ENCODE measurements at regions not wholly inside any gene's neighbourhood (a gene's known extent, or its start where the extent isn't known, plus 50 kb on each side); places are given as distances from the start of the nearest gene placed in this dataset.
"Not testable (repeated sequence)": the region's sequence is repeated elsewhere in the genome, so short reads cannot be mapped to it uniquely, and the experiment has no call there.

GRCh38 chr6:144659202-144660182, 374.4 kb downstream of the UTRN start:
- Histone ChIP-seq H3K4me3 (ENCODE audit: low read depth in 1 of 2, low read length in 2 of 2) (peak overlapping the region in 1 of 2 donors; percentile 27), H3K9me3 (ENCODE audit: control insufficient read depth in 1 of 2, low read length in 2 of 2) (no peaks in the 10 kb centered on the region), H3K27me3 (ENCODE audit: low read depth, low read length) (no peaks in the 10 kb centered on the region), H3K4me1 (ENCODE audit: control insufficient read depth in 1 of 2, insufficient read depth in 2 of 2, low read length in 2 of 2) (peaks cover 1 to 7% of the 10 kb centered on the region in 2 donors), H3K27ac (ENCODE audit: low read length) (no peak overlapping the region), H3K36me3 (ENCODE audit: control insufficient read depth in 1 of 2, insufficient read depth in 2 of 2, low read length in 2 of 2) (no peaks in the 10 kb centered on the region)

- no peak overlapping the region for H3K27ac ChIP-seq (ENCODE audit: low read length)
- H3K27me3 ChIP-seq (ENCODE audit: low read depth, low read length), result no peaks in the 10 kb centered on the region
- H3K4me3 ChIP-seq (ENCODE audit: low read depth in 1 of 2, low read length in 2 of 2), result peak overlapping the region in 1 of 2 donors; percentile 19
- H3K36me3 ChIP-seq (ENCODE audit: control insufficient read depth in 1 of 2, insufficient read depth in 2 of 2, low read length in 2 of 2), result no peaks in the 10 kb centered on the region
- H3K4me1 ChIP-seq (ENCODE audit: control insufficient read depth in 1 of 2, insufficient read depth in 2 of 2, low read length in 2 of 2), result peaks cover 0 to 7% of the 10 kb centered on the region in 2 donors
- H3K9me3 ChIP-seq (ENCODE audit: control insufficient read depth in 1 of 2, low read length in 2 of 2), result no peaks in the 10 kb centered on the region
Measured at GRCh38 chr6:144660561-144661115, 375.5 kb downstream of the UTRN start.

- H3K27ac ChIP-seq (ENCODE audit: low read length), result no peak overlapping the region
- H3K4me3 ChIP-seq (ENCODE audit: low read depth in 1 of 2, low read length in 2 of 2), result peak overlapping the region in 1 of 2 donors; percentile 19
Measured at GRCh38 chr6:144661116-144661806, 376.1 kb downstream of the UTRN start.

GRCh38 chr6:144662812-144663365, 377.8 kb downstream of the UTRN start:
- no peaks in the 10 kb centered on the region for H3K36me3 ChIP-seq (ENCODE audit: control insufficient read depth in 1 of 2, insufficient read depth in 2 of 2, low read length in 2 of 2)
- no peaks in the 10 kb centered on the region for H3K9me3 ChIP-seq (ENCODE audit: control insufficient read depth in 1 of 2, low read length in 2 of 2)
- H3K27ac ChIP-seq (ENCODE audit: low read length), result no peak overlapping the region
- H3K4me1 ChIP-seq (ENCODE audit: control insufficient read depth in 1 of 2, insufficient read depth in 2 of 2, low read length in 2 of 2), result peaks cover 0 to 14% of the 10 kb centered on the region in 2 donors
- no peak overlapping the region for H3K4me3 ChIP-seq (ENCODE audit: low read depth in 1 of 2, low read length in 2 of 2)
- H3K27me3 ChIP-seq (ENCODE audit: low read depth, low read length), result no peaks in the 10 kb centered on the region

More at GRCh38 chr6:144661116-144661806, 376.1 kb downstream of the UTRN start:
- Histone ChIP-seq H3K36me3 (ENCODE audit: control insufficient read depth in 1 of 2, insufficient read depth in 2 of 2, low read length in 2 of 2) (no peaks in the 10 kb centered on the region), H3K4me1 (ENCODE audit: control insufficient read depth in 1 of 2, insufficient read depth in 2 of 2, low read length in 2 of 2) (peaks cover 0 to 13% of the 10 kb centered on the region in 2 donors), H3K9me3 (ENCODE audit: control insufficient read depth in 1 of 2, low read length in 2 of 2) (no peaks in the 10 kb centered on the region), H3K27me3 (ENCODE audit: low read depth, low read length) (no peaks in the 10 kb centered on the region)

GRCh38 chr6:144664281-144664680, 379.1 kb downstream of the UTRN start:
- H3K9me3 ChIP-seq (ENCODE audit: control insufficient read depth in 1 of 2, low read length in 2 of 2), result no peaks in the 10 kb centered on the region
- H3K36me3 ChIP-seq (ENCODE audit: control insufficient read depth in 1 of 2, insufficient read depth in 2 of 2, low read length in 2 of 2), result no peaks in the 10 kb centered on the region
- H3K4me3 ChIP-seq (ENCODE audit: low read depth in 1 of 2, low read length in 2 of 2), result no peak overlapping the region
- no peak overlapping the region for H3K27ac ChIP-seq (ENCODE audit: low read length)
- peaks cover 0 to 11% of the 10 kb centered on the region in 2 donors for H3K4me1 ChIP-seq (ENCODE audit: control insufficient read depth in 1 of 2, insufficient read depth in 2 of 2, low read length in 2 of 2)
- no peaks in the 10 kb centered on the region for H3K27me3 ChIP-seq (ENCODE audit: low read depth, low read length)

GRCh38 chr6:144664947-144665346, 379.8 kb downstream of the UTRN start:
- Histone ChIP-seq H3K9me3 (ENCODE audit: control insufficient read depth in 1 of 2, low read length in 2 of 2) (no peaks in the 10 kb centered on the region), H3K4me1 (ENCODE audit: control insufficient read depth in 1 of 2, insufficient read depth in 2 of 2, low read length in 2 of 2) (peaks cover 0 to 7% of the 10 kb centered on the region in 2 donors), H3K27ac (ENCODE audit: low read length) (no peak overlapping the region), H3K27me3 (ENCODE audit: low read depth, low read length) (no peaks in the 10 kb centered on the region), H3K36me3 (ENCODE audit: control insufficient read depth in 1 of 2, insufficient read depth in 2 of 2, low read length in 2 of 2) (no peaks in the 10 kb centered on the region), H3K4me3 (ENCODE audit: low read depth in 1 of 2, low read length in 2 of 2) (no peak overlapping the region)

- Histone ChIP-seq H3K27ac (ENCODE audit: low read length) (no peak overlapping the region), H3K27me3 (ENCODE audit: low read depth, low read length) (no peaks in the 10 kb centered on the region), H3K9me3 (ENCODE audit: control insufficient read depth in 1 of 2, low read length in 2 of 2) (peaks cover 0 to 4% of the 10 kb centered on the region in 2 donors), H3K36me3 (ENCODE audit: control insufficient read depth in 1 of 2, insufficient read depth in 2 of 2, low read length in 2 of 2) (no peaks in the 10 kb centered on the region), H3K4me3 (ENCODE audit: low read depth in 1 of 2, low read length in 2 of 2) (no peak overlapping the region), H3K4me1 (ENCODE audit: control insufficient read depth in 1 of 2, insufficient read depth in 2 of 2, low read length in 2 of 2) (peaks cover 0 to 7% of the 10 kb centered on the region in 2 donors)
Measured at GRCh38 chr6:144665932-144666450, 380.9 kb downstream of the UTRN start.

GRCh38 chr6:144666781-144667180, 381.6 kb downstream of the UTRN start:
- no peak overlapping the region for H3K27ac ChIP-seq (ENCODE audit: low read length)
- no peak overlapping the region for H3K4me3 ChIP-seq (ENCODE audit: low read depth in 1 of 2, low read length in 2 of 2)
- H3K27me3 ChIP-seq (ENCODE audit: low read depth, low read length), result no peaks in the 10 kb centered on the region

GRCh38 chr6:144667532-144668503, 382.7 kb downstream of the UTRN start:
- Histone ChIP-seq H3K27ac (ENCODE audit: low read length) (no peak overlapping the region), H3K27me3 (ENCODE audit: low read depth, low read length) (no peaks in the 10 kb centered on the region), H3K4me3 (ENCODE audit: low read depth in 1 of 2, low read length in 2 of 2) (no peak overlapping the region)

More at GRCh38 chr6:144666781-144667180, 381.6 kb downstream of the UTRN start:
- Histone ChIP-seq H3K9me3 (ENCODE audit: control insufficient read depth in 1 of 2, low read length in 2 of 2) (peaks cover 0 to 10% of the 10 kb centered on the region in 2 donors), H3K36me3 (ENCODE audit: control insufficient read depth in 1 of 2, insufficient read depth in 2 of 2, low read length in 2 of 2) (no peaks in the 10 kb centered on the region), H3K4me1 (ENCODE audit: control insufficient read depth in 1 of 2, insufficient read depth in 2 of 2, low read length in 2 of 2) (peaks cover 0 to 7% of the 10 kb centered on the region in 2 donors)

GRCh38 chr6:144670259-144670658, 385.1 kb downstream of the UTRN start:
- H3K36me3 ChIP-seq (ENCODE audit: control insufficient read depth in 1 of 2, insufficient read depth in 2 of 2, low read length in 2 of 2); H3K27ac ChIP-seq (ENCODE audit: low read length); H3K4me3 ChIP-seq (ENCODE audit: low read depth in 1 of 2, low read length in 2 of 2); H3K4me1 ChIP-seq (ENCODE audit: control insufficient read depth in 1 of 2, insufficient read depth in 2 of 2, low read length in 2 of 2); H3K27me3 ChIP-seq (ENCODE audit: low read depth, low read length): not testable (repeated sequence)
- H3K9me3 ChIP-seq (ENCODE audit: control insufficient read depth in 1 of 2, low read length in 2 of 2), result peaks cover 0 to 19% of the 10 kb centered on the region in 2 donors

More at GRCh38 chr6:144667532-144668503, 382.7 kb downstream of the UTRN start:
- Histone ChIP-seq H3K4me1 (ENCODE audit: control insufficient read depth in 1 of 2, insufficient read depth in 2 of 2, low read length in 2 of 2) (peaks cover 0 to 7% of the 10 kb centered on the region in 2 donors), H3K36me3 (ENCODE audit: control insufficient read depth in 1 of 2, insufficient read depth in 2 of 2, low read length in 2 of 2) (no peaks in the 10 kb centered on the region), H3K9me3 (ENCODE audit: control insufficient read depth in 1 of 2, low read length in 2 of 2) (peaks cover 0 to 13% of the 10 kb centered on the region in 2 donors)

Measured in muscle layer of duodenum (tissue), 2 donors.